ENCODE measurements at regions not wholly inside any gene's neighbourhood (a gene's known extent, or its start where the extent isn't known, plus 50 kb on each side); places are given as distances from the start of the nearest gene placed in this dataset.

- no peak for DNase-seq (ENCODE audit: low spot score)
Measured at GRCh38 chr1:55626326-55626725, 411.2 kb upstream of the USP24 start.

- no peak for DNase-seq (ENCODE audit: low spot score)
Measured at GRCh38 chr1:55624766-55625165, 409.6 kb upstream of the USP24 start.

GRCh38 chr1:55623311-55623710 lies 408.1 kb upstream of the USP24 start:
- DNase-seq (ENCODE audit: low spot score) = no peak

GRCh38 chr1:55622074-55622473 lies 406.9 kb upstream of the USP24 start:
- DNase-seq (ENCODE audit: low spot score) = no peak

GRCh38 chr1:55618199-55618598 lies 403.0 kb upstream of the USP24 start:
- no peak for DNase-seq (ENCODE audit: low spot score)

- no peak for DNase-seq (ENCODE audit: low spot score)
Measured at GRCh38 chr1:55617288-55617982, 402.3 kb upstream of the USP24 start.

GRCh38 chr1:55612988-55613387 lies 397.8 kb upstream of the USP24 start:
- DNase-seq (ENCODE audit: low spot score) = no peak

- DNase-seq (ENCODE audit: low spot score) = no peak
Measured at GRCh38 chr1:55611123-55611522, 396.0 kb upstream of the USP24 start.

- no peak for DNase-seq (ENCODE audit: low spot score)
Measured at GRCh38 chr1:55610203-55610602, 395.0 kb upstream of the USP24 start.

- no peak for DNase-seq (ENCODE audit: low spot score)
Measured at GRCh38 chr1:55609630-55610029, 394.5 kb upstream of the USP24 start.

- no peak for DNase-seq (ENCODE audit: low spot score)
Measured at GRCh38 chr1:55605155-55605554, 390.0 kb upstream of the USP24 start.

- no peak for DNase-seq (ENCODE audit: low spot score)
Measured at GRCh38 chr1:55604749-55605148, 389.6 kb upstream of the USP24 start.

GRCh38 chr1:55604179-55604578 lies 389.0 kb upstream of the USP24 start:
- DNase-seq (ENCODE audit: low spot score) = no peak

GRCh38 chr1:55600242-55600641 lies 385.1 kb upstream of the USP24 start:
- no peak for DNase-seq (ENCODE audit: low spot score)

- no peak for DNase-seq (ENCODE audit: low spot score)
Measured at GRCh38 chr1:55597910-55598309, 382.7 kb upstream of the USP24 start.

- no peak for DNase-seq (ENCODE audit: low spot score)
Measured at GRCh38 chr1:55594701-55595100, 379.5 kb upstream of the USP24 start.

- no peak for DNase-seq (ENCODE audit: low spot score)
Measured at GRCh38 chr1:55593298-55593697, 378.1 kb upstream of the USP24 start.

- no peak for DNase-seq (ENCODE audit: low spot score)
Measured at GRCh38 chr1:55592122-55592521, 377.0 kb upstream of the USP24 start.

GRCh38 chr1:55589671-55590297 lies 374.6 kb upstream of the USP24 start:
- DNase-seq (ENCODE audit: low spot score) = no peak

GRCh38 chr1:55588309-55588708 lies 373.1 kb upstream of the USP24 start:
- DNase-seq (ENCODE audit: low spot score) = no peak

GRCh38 chr1:55586771-55587170 lies 371.6 kb upstream of the USP24 start:
- no peak for DNase-seq (ENCODE audit: low spot score)

GRCh38 chr1:55585402-55585792 lies 370.2 kb upstream of the USP24 start:
- DNase-seq (ENCODE audit: low spot score) = no peak

GRCh38 chr1:55584526-55585401 lies 369.6 kb upstream of the USP24 start:
- DNase-seq (ENCODE audit: low spot score) = peak; percentile 21

Measured in AG08396 (cell line).